PC-3 (cell line): ENCODE measurements at regions not wholly inside any gene's neighbourhood (a gene's known extent, or its start where the extent isn't known, plus 50 kb on each side); places are given as distances from the start of the nearest gene placed in this dataset.

Source experiments
- ATAC-seq: fragments of 200-7000 bp; cut with Tn5 transposase; 2 replicates; pipeline ENCODE4 v1.9.1; 2020; ENCODE audit warnings: mild to moderate bottlenecking, moderate library complexity
- BruUV-seq: library from RNA; stranded (reverse); fragments of 400-500 nt; replicated peaks from 2 replicates; lab custom pipeline; 2021; lab: Mats Ljungman, UMichigan
- CTCF ChIA-PET: fragments of 300-600 bp; sonication (Branson Sonifier 250); formaldehyde crosslinking; loops from one replicate; lab custom pipeline; 2022; ENCODE audit warnings: antibody characterized with exemption; lab: Charles Lee
- POLR2A ChIA-PET: fragments of 300-600 bp; sonication (Branson Sonifier 250); formaldehyde crosslinking; loops from one replicate; lab custom pipeline; 2022; ENCODE audit warnings: antibody characterized with exemption; ENCODE audit not compliant: unreplicated experiment; lab: Charles Lee
- DNase-seq: peaks from one replicate; pipeline ENCODE4 v3.0.0-alpha.2; 2015
- H2AFZ ChIP-seq: fragments of 300-600 bp; sonication (generic); 2 replicates; pipeline ENCODE4 v1.6.0; 2016; ENCODE audit warnings: antibody characterized with exemption, low read length
- H3F3A ChIP-seq: fragments of 300-600 bp; sonication (generic); one replicate; pipeline ENCODE4 v1.6.0; 2017; ENCODE audit warnings: antibody characterized with exemption, low read length, control low read depth, mild to moderate bottlenecking; ENCODE audit not compliant: unreplicated experiment
- H3K27ac ChIP-seq: fragments of 300-600 bp; sonication (generic); 2 replicates; pipeline ENCODE4 v1.5.1; 2016; ENCODE audit warnings: mild to moderate bottlenecking, low read length
- H3K27me3 ChIP-seq: fragments of 300-600 bp; sonication (generic); 2 replicates; pipeline ENCODE4 v1.6.1; 2016; ENCODE audit warnings: low read length, mixed read lengths
- H3K36me3 ChIP-seq: fragments of 300-600 bp; sonication (generic); 2 replicates; pipeline ENCODE4 v1.6.1; 2016; ENCODE audit warnings: low read depth, mixed run types, low read length, mixed read lengths
- H3K4me1 ChIP-seq: fragments of 300-600 bp; sonication (generic); 2 replicates; pipeline ENCODE4 v1.5.1; 2016; ENCODE audit warnings: low read length; ENCODE audit not compliant: insufficient read depth
- H3K4me2 ChIP-seq: fragments of 300-600 bp; sonication (generic); 2 replicates; pipeline ENCODE4 v1.6.0; 2016; ENCODE audit warnings: low read length
- H3K4me3 ChIP-seq: fragments of 300-600 bp; sonication (generic); 2 replicates; pipeline ENCODE4 v1.5.1; 2016; ENCODE audit warnings: mild to moderate bottlenecking, low read length, mixed read lengths
- H3K79me2 ChIP-seq: fragments of 300-600 bp; sonication (generic); 2 replicates; pipeline ENCODE4 v1.6.1; 2017; ENCODE audit warnings: low read length, mixed read lengths
- H3K9ac ChIP-seq: fragments of 300-600 bp; sonication (generic); 2 replicates; pipeline ENCODE4 v1.6.0; 2016; ENCODE audit warnings: mild to moderate bottlenecking, low read length
- H3K9me2 ChIP-seq: fragments of 300-600 bp; sonication (generic); replicated peaks from 2 replicates; pipeline ENCODE4 v1.6.1; 2016; ENCODE audit warnings: mixed run types, low read length, mixed read lengths
- H3K9me3 ChIP-seq: fragments of 300-600 bp; sonication (generic); 2 replicates; pipeline ENCODE4 v1.6.1; 2016; ENCODE audit warnings: low read length, mixed read lengths
- H4K20me1 ChIP-seq: fragments of 300-600 bp; sonication (generic); 2 replicates; pipeline ENCODE4 v1.6.1; 2016; ENCODE audit warnings: low read length, mixed read lengths
- CTCF ChIP-seq: fragments of 300-600 bp; sonication (generic); conservative IDR thresholded peaks from 2 replicates; pipeline ENCODE4 v1.5.1; 2017; ENCODE audit warnings: antibody characterized with exemption, low read depth, mild to moderate bottlenecking, low read length
- EZH2 ChIP-seq: fragments of 300-600 bp; sonication (generic); IDR thresholded peaks from one replicate; pipeline ENCODE4 v1.6.1; 2017; ENCODE audit warnings: antibody characterized with exemption, mild to moderate bottlenecking, low read length; ENCODE audit not compliant: unreplicated experiment
- EZH2phosphoT487 ChIP-seq: fragments of 300-600 bp; sonication (generic); IDR thresholded peaks from 2 replicates; pipeline ENCODE4 v1.6.1; 2018; ENCODE audit warnings: mild to moderate bottlenecking, antibody characterized with exemption, low read length, borderline replicate concordance
- intact Hi-C: fragments of 100-400 bp; cut with micrococcal nuclease; formaldehyde crosslinking; loops from 2 replicates; pipeline ENCODE4 v1.9.0; 2023

- Histone ChIP-seq H3K4me3 (no peak overlapping the region), H3K4me1 (no peaks in the 10 kb centered on the region), H2AFZ (no peak overlapping the region), H3K27me3 (no peaks in the 10 kb centered on the region), H3K9ac (no peak overlapping the region), H3K9me2 (no peaks in the 10 kb centered on the region), H3K27ac (no peak overlapping the region), H4K20me1 (no peaks in the 10 kb centered on the region), H3K36me3 (no peaks in the 10 kb centered on the region), H3F3A (no peaks in the 10 kb centered on the region), H3K9me3 (no peaks in the 10 kb centered on the region), H3K79me2 (no peaks in the 10 kb centered on the region), H3K4me2 (no peak overlapping the region)
- intact Hi-C loops = no loop called here
- ATAC-seq = no peak
- ChIA-PET CTCF (no interaction called here), POLR2A (no interaction called here)
- DNase-seq = no peak
- BruUV-seq = no TSS peak
- TF ChIP-seq EZH2 (no peak), EZH2phosphoT487 (no peak), CTCF (no peak)
Observed at GRCh38 chr15:70190965-70191364, 93.2 kb upstream of the TLE3 start.

- no peaks in the 10 kb centered on the region for H3F3A ChIP-seq
- intact Hi-C loops = no loop called here
- H4K20me1 ChIP-seq = no peaks in the 10 kb centered on the region
- H3K9ac ChIP-seq = no peak overlapping the region
- ATAC-seq = no peak
- no peak overlapping the region for H3K27ac ChIP-seq
- no peaks in the 10 kb centered on the region for H3K4me1 ChIP-seq
- TF ChIP-seq EZH2 (no peak), EZH2phosphoT487 (no peak), CTCF (no peak)
- no peaks in the 10 kb centered on the region for H3K79me2 ChIP-seq
- ChIA-PET POLR2A (no interaction called here), CTCF (no interaction called here)
- no peak for DNase-seq
- H3K9me3 ChIP-seq = no peaks in the 10 kb centered on the region
- no peaks in the 10 kb centered on the region for H3K9me2 ChIP-seq
- H3K4me3 ChIP-seq = no peak overlapping the region
- H3K4me2 ChIP-seq = no peak overlapping the region
- no peaks in the 10 kb centered on the region for H3K27me3 ChIP-seq
- BruUV-seq = no TSS peak
- H2AFZ ChIP-seq = no peak overlapping the region
- no peaks in the 10 kb centered on the region for H3K36me3 ChIP-seq
Observed at GRCh38 chr15:70189826-70190695, 92.3 kb upstream of the TLE3 start.

GRCh38 chr15:70188286-70188685, 90.6 kb upstream of the TLE3 start:
- Histone ChIP-seq H3F3A (no peaks in the 10 kb centered on the region), H3K4me1 (no peaks in the 10 kb centered on the region), H3K4me2 (no peak overlapping the region), H3K9ac (no peak overlapping the region), H4K20me1 (no peaks in the 10 kb centered on the region), H3K9me3 (no peaks in the 10 kb centered on the region), H3K79me2 (no peaks in the 10 kb centered on the region), H3K27me3 (no peaks in the 10 kb centered on the region), H3K36me3 (no peaks in the 10 kb centered on the region), H3K9me2 (no peaks in the 10 kb centered on the region), H3K27ac (no peak overlapping the region), H2AFZ (no peak overlapping the region), H3K4me3 (no peak overlapping the region)
- no TSS peak for BruUV-seq
- no peak for DNase-seq
- intact Hi-C loops = no loop called here
- TF ChIP-seq EZH2 (no peak), CTCF (no peak), EZH2phosphoT487 (no peak)
- ATAC-seq = no peak
- ChIA-PET POLR2A (no interaction called here), CTCF (no interaction called here)
